Ovary (tissue), 3 donors: ENCODE measurements at regions not wholly inside any gene's neighbourhood (a gene's known extent, or its start where the extent isn't known, plus 50 kb on each side); places are given as distances from the start of the nearest gene placed in this dataset.

Source experiments
- EP300 ChIP-seq: sonication (generic); formaldehyde crosslinking; IDR thresholded peaks from one replicate; pipeline ENCODE4 v1.6.1; 2017; ENCODE audit warnings: antibody characterized with exemption
- POLR2A ChIP-seq: fragments of 450-650 bp; IDR thresholded peaks from one replicate; pipeline ENCODE4 v1.6.1; 2017; ENCODE audit warnings: antibody characterized with exemption, mild to moderate bottlenecking, moderate library complexity
- TF ChIP-seq, protein P1 (sequence below), 3 donors: fragments of 450-650 bp in 2 of 3; fragments of 200-600 bp in 1 of 3; IDR thresholded peaks; one replicate each; pipeline versions ENCODE4 v1.5.1 to v1.8.0; 2016 to 2022; ENCODE audit warnings: antibody characterized with exemption in 3 of 3, mild to moderate bottlenecking in 1 of 3
- donor health status: DM: no; HTN: no; CAD: no.

DNA sequence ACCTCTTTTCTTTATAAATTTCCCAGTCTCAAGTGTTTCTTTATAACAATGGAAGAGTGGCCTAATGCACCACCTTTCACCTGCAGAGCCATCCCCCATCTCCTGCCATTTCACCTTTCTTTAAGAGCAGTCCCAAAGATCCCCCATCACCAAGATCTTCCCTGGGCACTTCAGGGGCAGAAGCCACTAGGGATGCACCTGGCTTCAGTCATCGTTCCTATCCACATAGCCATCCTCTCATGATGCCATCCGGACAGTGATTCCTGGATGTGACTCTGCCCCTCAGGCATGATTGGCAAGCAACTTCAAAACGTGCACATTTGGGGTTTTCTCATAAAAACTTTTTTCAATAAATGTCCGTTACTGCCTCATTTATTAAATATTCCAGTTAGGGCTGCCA, 225.9 kb downstream of the TBXT start:
- TF ChIP-seq POLR2A (no peak), EP300 (no peak)
- TF ChIP-seq, protein P1, sequence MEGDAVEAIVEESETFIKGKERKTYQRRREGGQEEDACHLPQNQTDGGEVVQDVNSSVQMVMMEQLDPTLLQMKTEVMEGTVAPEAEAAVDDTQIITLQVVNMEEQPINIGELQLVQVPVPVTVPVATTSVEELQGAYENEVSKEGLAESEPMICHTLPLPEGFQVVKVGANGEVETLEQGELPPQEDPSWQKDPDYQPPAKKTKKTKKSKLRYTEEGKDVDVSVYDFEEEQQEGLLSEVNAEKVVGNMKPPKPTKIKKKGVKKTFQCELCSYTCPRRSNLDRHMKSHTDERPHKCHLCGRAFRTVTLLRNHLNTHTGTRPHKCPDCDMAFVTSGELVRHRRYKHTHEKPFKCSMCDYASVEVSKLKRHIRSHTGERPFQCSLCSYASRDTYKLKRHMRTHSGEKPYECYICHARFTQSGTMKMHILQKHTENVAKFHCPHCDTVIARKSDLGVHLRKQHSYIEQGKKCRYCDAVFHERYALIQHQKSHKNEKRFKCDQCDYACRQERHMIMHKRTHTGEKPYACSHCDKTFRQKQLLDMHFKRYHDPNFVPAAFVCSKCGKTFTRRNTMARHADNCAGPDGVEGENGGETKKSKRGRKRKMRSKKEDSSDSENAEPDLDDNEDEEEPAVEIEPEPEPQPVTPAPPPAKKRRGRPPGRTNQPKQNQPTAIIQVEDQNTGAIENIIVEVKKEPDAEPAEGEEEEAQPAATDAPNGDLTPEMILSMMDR (IDR thresholded peaks at IDR 0.05) = no peak
